ENCODE measurements at regions not wholly inside any gene's neighbourhood (a gene's known extent, or its start where the extent isn't known, plus 50 kb on each side); places are given as distances from the start of the nearest gene placed in this dataset.

DNA sequence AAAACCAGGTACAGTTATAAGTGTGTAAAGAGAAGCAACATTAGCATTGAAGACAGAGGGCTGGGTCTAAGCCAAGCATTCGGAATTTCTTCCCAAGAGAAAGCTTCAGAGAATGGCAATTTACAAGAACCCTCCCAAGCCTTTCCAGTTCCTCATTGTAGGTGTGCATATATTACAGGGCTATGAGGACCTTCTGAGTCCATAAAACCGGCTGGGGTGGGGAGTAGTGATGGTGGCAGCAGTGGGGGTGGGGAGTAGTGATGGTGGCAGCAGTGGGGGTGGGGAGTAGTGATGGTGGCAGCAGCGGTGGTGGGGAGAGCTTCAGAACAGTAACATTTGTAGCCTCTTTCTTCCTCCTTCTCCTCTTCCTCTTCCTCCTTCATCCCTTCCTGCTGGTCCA lies 368.7 kb upstream of the UMPS start:
- no peak for TF ChIP-seq YY1 (IDR thresholded peaks at IDR 0.05; ENCODE audit: insufficient read depth, insufficient read length)
- no peak for TF ChIP-seq ZNF274 (IDR thresholded peaks at IDR 0.05; ENCODE audit: low read depth, low read length)
- TF ChIP-seq SUZ12 (IDR thresholded peaks at IDR 0.05; ENCODE audit: extremely low read depth, insufficient read depth, insufficient read length), result no peak
